Esophagus muscularis mucosa (tissue), 3 donors: ENCODE measurements at regions not wholly inside any gene's neighbourhood (a gene's known extent, or its start where the extent isn't known, plus 50 kb on each side); places are given as distances from the start of the nearest gene placed in this dataset.

ENCODE experiments used
- POLR2A ChIP-seq: fragments of 450-650 bp; IDR thresholded peaks from one replicate; pipeline ENCODE4 v1.6.1; 2017; ENCODE audit warnings: antibody characterized with exemption, moderate library complexity, mild to moderate bottlenecking, low read depth
- POLR2AphosphoS5 ChIP-seq, 2 donors: sonication (generic); formaldehyde crosslinking; IDR thresholded peaks; one replicate each; pipeline ENCODE4 v1.6.1; 2017; ENCODE audit warnings: antibody characterized with exemption in 2 of 2
- TF ChIP-seq, protein P1 (sequence below), 3 experiments: fragments of 200-600 bp in 2 of 3; fragments of 450-650 bp in 1 of 3; sonication (generic) in 2 of 3; IDR thresholded peaks; one replicate each; pipeline ENCODE4 v1.5.1; 2017 to 2019; ENCODE audit warnings: antibody characterized with exemption in 3 of 3, mild to moderate bottlenecking in 2 of 3, moderate library complexity in 1 of 3

- TF ChIP-seq, protein P1, sequence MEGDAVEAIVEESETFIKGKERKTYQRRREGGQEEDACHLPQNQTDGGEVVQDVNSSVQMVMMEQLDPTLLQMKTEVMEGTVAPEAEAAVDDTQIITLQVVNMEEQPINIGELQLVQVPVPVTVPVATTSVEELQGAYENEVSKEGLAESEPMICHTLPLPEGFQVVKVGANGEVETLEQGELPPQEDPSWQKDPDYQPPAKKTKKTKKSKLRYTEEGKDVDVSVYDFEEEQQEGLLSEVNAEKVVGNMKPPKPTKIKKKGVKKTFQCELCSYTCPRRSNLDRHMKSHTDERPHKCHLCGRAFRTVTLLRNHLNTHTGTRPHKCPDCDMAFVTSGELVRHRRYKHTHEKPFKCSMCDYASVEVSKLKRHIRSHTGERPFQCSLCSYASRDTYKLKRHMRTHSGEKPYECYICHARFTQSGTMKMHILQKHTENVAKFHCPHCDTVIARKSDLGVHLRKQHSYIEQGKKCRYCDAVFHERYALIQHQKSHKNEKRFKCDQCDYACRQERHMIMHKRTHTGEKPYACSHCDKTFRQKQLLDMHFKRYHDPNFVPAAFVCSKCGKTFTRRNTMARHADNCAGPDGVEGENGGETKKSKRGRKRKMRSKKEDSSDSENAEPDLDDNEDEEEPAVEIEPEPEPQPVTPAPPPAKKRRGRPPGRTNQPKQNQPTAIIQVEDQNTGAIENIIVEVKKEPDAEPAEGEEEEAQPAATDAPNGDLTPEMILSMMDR (IDR thresholded peaks at IDR 0.05) = no peak
- TF ChIP-seq POLR2AphosphoS5 (IDR thresholded peaks at IDR 0.05) = no peak
- no peak for TF ChIP-seq POLR2A
Observed at GRCh38 chr1:212515329-212515760, 82.6 kb downstream of the NENF start.
